GM12878 (cell line): ENCODE measurements at regions not wholly inside any gene's neighbourhood (a gene's known extent, or its start where the extent isn't known, plus 50 kb on each side); places are given as distances from the start of the nearest gene placed in this dataset.
"Not testable (repeated sequence)": the region's sequence is repeated elsewhere in the genome, so short reads cannot be mapped to it uniquely, and the experiment has no call there.

Experiments used
- ATAC-seq: fragments of 200-7000 bp; cut with Tn5 transposase; 3 replicates; pipeline ENCODE4 v1.9.1; 2020; ENCODE audit warnings: mild to moderate bottlenecking, moderate library complexity
- BruUV-seq: library from RNA; stranded (reverse); fragments of 400-500 nt; replicated peaks from 2 replicates; lab custom pipeline; 2021; lab: Mats Ljungman, UMichigan
- CTCF ChIA-PET: fragments of 300-600 bp; sonication (Branson Sonifier 250); formaldehyde crosslinking; extraction: SDS; loops from one replicate; lab custom pipeline; 2021; ENCODE audit warnings: inconsistent platforms; lab: Yijun Ruan, JAX
- POLR2A ChIA-PET: fragments of 350-600 bp; formaldehyde crosslinking; extraction: SDS; loops from one replicate; lab custom pipeline; 2021; ENCODE audit warnings: inconsistent platforms; lab: Charles Lee
- RAD21 ChIA-PET: fragments of 300-600 bp; sonication (Branson Sonifier 250); formaldehyde crosslinking; loops from one replicate; lab custom pipeline; 2023; ENCODE audit warnings: antibody characterized with exemption; ENCODE audit not compliant: unreplicated experiment; lab: Charles Lee
- SMC1A ChIA-PET: fragments of 300-600 bp; sonication (Branson Sonifier 250); formaldehyde crosslinking; loops from one replicate; lab custom pipeline; 2023; ENCODE audit not compliant: unreplicated experiment, uncharacterized antibody; lab: Charles Lee
- DNase-seq: peaks from one replicate; pipeline ENCODE4 v3.0.0-alpha.2; 2011; ENCODE audit warnings: low read depth, low spot score
- FAIRE-seq: peaks from 3 replicates; lab custom pipeline; 2011; peaks lifted over from hg19 to GRCh38; lab: Jason Lieb, UNC
- H2AFZ ChIP-seq: 2 replicates; pipeline ENCODE4 v1.6.0; 2011; ENCODE audit warnings: low read depth, low read length, control low read depth; ENCODE audit not compliant: control insufficient read depth
- H3K27ac ChIP-seq: 2 replicates; pipeline ENCODE4 v1.5.1; 2011; ENCODE audit warnings: control low read depth; ENCODE audit not compliant: control insufficient read depth, insufficient read depth
- H3K27me3 ChIP-seq, 2 experiments: replicated peaks in 1 of 2; 2 replicates each; pipeline versions ENCODE4 v1.6.0 to v1.6.1; 2011; ENCODE audit warnings: low read length in 1 of 2; ENCODE audit not compliant: control insufficient read depth in 2 of 2, insufficient read depth in 2 of 2
- H3K36me3 ChIP-seq, 2 experiments: 2 replicates each; pipeline ENCODE4 v1.5.1; 2011; ENCODE audit warnings: low read length in 1 of 2; ENCODE audit not compliant: control insufficient read depth in 2 of 2, insufficient read depth in 2 of 2
- H3K4me1 ChIP-seq: 2 replicates; pipeline ENCODE4 v1.6.1; 2011; ENCODE audit warnings: mild to moderate bottlenecking, low read length, moderate library complexity, mixed read lengths; ENCODE audit not compliant: control insufficient read depth, insufficient read depth
- H3K4me2 ChIP-seq: 2 replicates; pipeline ENCODE4 v1.6.0; 2011; ENCODE audit warnings: control low read depth; ENCODE audit not compliant: control insufficient read depth, insufficient read depth
- H3K4me3 ChIP-seq: fragments of 200-600 bp; sonication (generic); 2 replicates; pipeline ENCODE4 v1.5.1; 2016
- H3K79me2 ChIP-seq: 2 replicates; pipeline ENCODE4 v1.6.0; 2011; ENCODE audit warnings: low read length; ENCODE audit not compliant: control insufficient read depth, insufficient read depth
- H3K9ac ChIP-seq: 2 replicates; pipeline ENCODE4 v1.8.0; 2011; ENCODE audit warnings: low read length, control low read depth, mixed read lengths; ENCODE audit not compliant: control insufficient read depth, insufficient read depth
- H3K9me3 ChIP-seq: replicated peaks from 3 replicates; pipeline ENCODE4 v1.5.1; 2011; ENCODE audit warnings: mild to moderate bottlenecking, low read length; ENCODE audit not compliant: control insufficient read depth, insufficient read depth
- H4K20me1 ChIP-seq: 2 replicates; pipeline ENCODE4 v1.6.0; 2011; ENCODE audit not compliant: control insufficient read depth, insufficient read depth
- BCLAF1 ChIP-seq: fragments of 450-650 bp; IDR thresholded peaks from 2 replicates; pipeline ENCODE4 v1.6.1; 2017; ENCODE audit warnings: antibody characterized with exemption, mild to moderate bottlenecking, moderate library complexity
- CBX5 ChIP-seq: sonication (generic); IDR thresholded peaks from 2 replicates; pipeline ENCODE4 v1.6.1; 2016; ENCODE audit warnings: low read depth, moderate library complexity, mild to moderate bottlenecking, inconsistent platforms
- CEBPB ChIP-seq, 2 experiments: fragments of 150-350 bp in 1 of 2; IDR thresholded peaks; 2 replicates each; pipeline ENCODE4 v1.6.1; 2012 to 2014; ENCODE audit warnings: low read depth in 2 of 2, low read length in 2 of 2, borderline replicate concordance in 1 of 2, inconsistent platforms in 1 of 2
- CREM ChIP-seq: IDR thresholded peaks from 2 replicates; pipeline ENCODE4 v1.6.1; 2014; ENCODE audit warnings: antibody characterized with exemption, low read depth
- FOS ChIP-seq: IDR thresholded peaks from 3 replicates; pipeline ENCODE4 v1.6.1; 2011; ENCODE audit warnings: borderline replicate concordance; ENCODE audit not compliant: insufficient read length; ENCODE audit errors: extremely low read depth
- FOXM1 ChIP-seq: IDR thresholded peaks from 2 replicates; pipeline ENCODE4 v1.6.1; 2012; ENCODE audit warnings: low read depth, mild to moderate bottlenecking, inconsistent platforms, low read length, moderate library complexity
- HCFC1 ChIP-seq: fragments of 150-350 bp; IDR thresholded peaks from 2 replicates; pipeline ENCODE4 v1.6.1; 2014; ENCODE audit warnings: low read length
- IKZF2 ChIP-seq, 2 experiments: fragments of 450-650 bp; IDR thresholded peaks; 2 replicates each; pipeline ENCODE4 v1.6.1; 2017; ENCODE audit warnings: mild to moderate bottlenecking in 2 of 2, moderate library complexity in 2 of 2
- MTA2 ChIP-seq: fragments of 450-650 bp; IDR thresholded peaks from 2 replicates; pipeline ENCODE4 v1.6.1; 2016; ENCODE audit warnings: low read depth, mild to moderate bottlenecking, moderate library complexity
- MYB ChIP-seq: fragments of 150-350 bp; IDR thresholded peaks from 2 replicates; pipeline ENCODE4 v1.6.1; 2014; ENCODE audit warnings: mild to moderate bottlenecking, low read depth, low read length, borderline replicate concordance
- NFXL1 ChIP-seq: fragments of 450-650 bp; IDR thresholded peaks from 2 replicates; pipeline ENCODE4 v1.6.1; 2017; ENCODE audit warnings: antibody characterized with exemption, mild to moderate bottlenecking, borderline replicate concordance
- NFYA ChIP-seq: IDR thresholded peaks from 2 replicates; pipeline ENCODE4 v1.6.1; 2011; ENCODE audit warnings: low read depth, mild to moderate bottlenecking, low read length, improper control_type of control experiment, borderline replicate concordance
- POLR2AphosphoS5 ChIP-seq: IDR thresholded peaks from 2 replicates; pipeline ENCODE4 v1.6.1; 2011; ENCODE audit warnings: mild to moderate bottlenecking, low read length, inconsistent platforms
- RUNX3 ChIP-seq: IDR thresholded peaks from 2 replicates; pipeline ENCODE4 v1.6.1; 2012; ENCODE audit warnings: low read length, inconsistent platforms
- WGBS: methylation state at CpG from one replicate; pipeline ENCODE4 v1.1.6; 2016; ENCODE audit warnings: low lambda C conversion rate; ENCODE audit not compliant: insufficient replicate concordance, insufficient coverage; ENCODE audit errors: missing lambda C conversion rate; 5-methylcytosine and 5-hydroxymethylcytosine counted together
- in situ Hi-C: fragments of 300-500 bp; cut with MboI; formaldehyde crosslinking; loops from 9 replicates; pipeline ENCODE4 v1.14.3; 2018; ENCODE audit warnings: mixed read lengths
- intact Hi-C: fragments of 100-400 bp; cut with micrococcal nuclease; formaldehyde crosslinking; loops from one replicate; pipeline ENCODE4 v1.14.2; 2022; ENCODE audit not compliant: unreplicated experiment
- TF ChIP-seq, protein P1 (sequence below): fragments of 450-650 bp; IDR thresholded peaks from 2 replicates; pipeline ENCODE4 v1.6.1; 2017; ENCODE audit warnings: mild to moderate bottlenecking, low read depth, inconsistent platforms; ENCODE audit not compliant: poor library complexity, severe bottlenecking
- TF ChIP-seq, protein P2 (sequence below): IDR thresholded peaks from 2 replicates; pipeline ENCODE4 v1.6.1; 2012; ENCODE audit warnings: low read depth, low read length, improper control_type of control experiment

GRCh38 chr9:82777366-82777765 lies 285.6 kb downstream of the RASEF start:
- ChIA-PET POLR2A (no interaction called here), SMC1A (no interaction called here), CTCF (no interaction called here), RAD21 (no interaction called here)
- H3K27me3 ChIP-seq, result no peaks in the 10 kb centered on the region
- no peaks in the 10 kb centered on the region for H3K79me2 ChIP-seq
- H3K27ac ChIP-seq, result no peak overlapping the region
- H3K4me3 ChIP-seq, result no peak overlapping the region
- no peaks in the 10 kb centered on the region for H3K4me1 ChIP-seq
- H3K36me3 ChIP-seq, result no peaks in the 10 kb centered on the region
- DNase-seq, result no peak
- in situ Hi-C loops, result no loop called here
- FAIRE-seq, result no peak
- intact Hi-C loops, result no loop called here
- no peak overlapping the region for H3K9ac ChIP-seq
- WGBS, result 0% methylated on average over 3 of the region's 3 CpGs
- no peaks in the 10 kb centered on the region for H3K9me3 ChIP-seq
- no peak for TF ChIP-seq POLR2AphosphoS5
- TF ChIP-seq FOXM1, result no peak
- no peak for TF ChIP-seq MTA2
- no peak for TF ChIP-seq BCLAF1
- TF ChIP-seq HCFC1, result no peak
- TF ChIP-seq CBX5, result no peak
- TF ChIP-seq MYB, result no peak
- TF ChIP-seq FOS, result no peak
- no peak for TF ChIP-seq CREM
- no peak for TF ChIP-seq IKZF2 (IDR thresholded peaks at IDR 0.05)
- TF ChIP-seq CEBPB (IDR thresholded peaks at IDR 0.05; ENCODE audit: borderline replicate concordance in 1 of 2, low read depth in 2 of 2, low read length in 2 of 2), result no peak
- TF ChIP-seq, protein P1, sequence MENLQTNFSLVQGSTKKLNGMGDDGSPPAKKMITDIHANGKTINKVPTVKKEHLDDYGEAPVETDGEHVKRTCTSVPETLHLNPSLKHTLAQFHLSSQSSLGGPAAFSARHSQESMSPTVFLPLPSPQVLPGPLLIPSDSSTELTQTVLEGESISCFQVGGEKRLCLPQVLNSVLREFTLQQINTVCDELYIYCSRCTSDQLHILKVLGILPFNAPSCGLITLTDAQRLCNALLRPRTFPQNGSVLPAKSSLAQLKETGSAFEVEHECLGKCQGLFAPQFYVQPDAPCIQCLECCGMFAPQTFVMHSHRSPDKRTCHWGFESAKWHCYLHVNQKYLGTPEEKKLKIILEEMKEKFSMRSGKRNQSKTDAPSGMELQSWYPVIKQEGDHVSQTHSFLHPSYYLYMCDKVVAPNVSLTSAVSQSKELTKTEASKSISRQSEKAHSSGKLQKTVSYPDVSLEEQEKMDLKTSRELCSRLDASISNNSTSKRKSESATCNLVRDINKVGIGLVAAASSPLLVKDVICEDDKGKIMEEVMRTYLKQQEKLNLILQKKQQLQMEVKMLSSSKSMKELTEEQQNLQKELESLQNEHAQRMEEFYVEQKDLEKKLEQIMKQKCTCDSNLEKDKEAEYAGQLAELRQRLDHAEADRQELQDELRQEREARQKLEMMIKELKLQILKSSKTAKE, result no peak
- no peak for TF ChIP-seq RUNX3
- TF ChIP-seq NFXL1, result no peak
- TF ChIP-seq, protein P2, sequence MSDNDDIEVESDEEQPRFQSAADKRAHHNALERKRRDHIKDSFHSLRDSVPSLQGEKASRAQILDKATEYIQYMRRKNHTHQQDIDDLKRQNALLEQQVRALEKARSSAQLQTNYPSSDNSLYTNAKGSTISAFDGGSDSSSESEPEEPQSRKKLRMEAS, result no peak
- no peak for TF ChIP-seq NFYA
- no peak overlapping the region for H3K4me2 ChIP-seq
- H4K20me1 ChIP-seq, result no peaks in the 10 kb centered on the region
- no peak overlapping the region for H2AFZ ChIP-seq
- no TSS peak for BruUV-seq
- no peak for ATAC-seq

DNA sequence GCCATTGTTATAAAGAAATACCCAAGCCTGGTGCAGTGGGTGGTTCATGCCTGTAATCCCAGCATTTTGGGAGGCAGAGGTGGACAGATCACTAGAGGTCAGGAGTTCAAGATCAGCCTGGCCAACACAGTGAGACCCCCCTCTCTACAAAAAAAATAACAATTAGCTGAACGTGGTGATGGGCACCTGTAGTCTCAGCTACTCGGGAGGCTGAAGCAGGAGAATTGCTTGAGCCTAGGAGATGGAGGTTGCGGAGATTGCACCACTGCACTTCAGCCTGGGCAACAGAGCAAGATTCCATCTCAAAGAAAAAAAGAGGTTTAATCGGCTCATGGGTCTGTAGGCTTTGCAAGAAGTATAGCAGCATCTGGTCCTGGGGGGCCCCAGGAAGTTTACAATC lies 284.0 kb downstream of the RASEF start:
- H3K4me3 ChIP-seq, H2AFZ ChIP-seq, H3K27ac ChIP-seq, H4K20me1 ChIP-seq, H3K4me1 ChIP-seq, FAIRE-seq, H3K4me2 ChIP-seq, H3K9me3 ChIP-seq, H3K79me2 ChIP-seq, RAD21 ChIA-PET, BruUV-seq, H3K36me3 ChIP-seq, H3K27me3 ChIP-seq, ATAC-seq, POLR2A ChIA-PET, in situ Hi-C loops, H3K9ac ChIP-seq, SMC1A ChIA-PET, DNase-seq, intact Hi-C loops, CTCF ChIA-PET: not testable (repeated sequence)
- WGBS, result 17% methylated on average over 4 of the region's 4 CpGs
